ENCODE measurements at regions not wholly inside any gene's neighbourhood (a gene's known extent, or its start where the extent isn't known, plus 50 kb on each side); places are given as distances from the start of the nearest gene placed in this dataset.

DNA sequence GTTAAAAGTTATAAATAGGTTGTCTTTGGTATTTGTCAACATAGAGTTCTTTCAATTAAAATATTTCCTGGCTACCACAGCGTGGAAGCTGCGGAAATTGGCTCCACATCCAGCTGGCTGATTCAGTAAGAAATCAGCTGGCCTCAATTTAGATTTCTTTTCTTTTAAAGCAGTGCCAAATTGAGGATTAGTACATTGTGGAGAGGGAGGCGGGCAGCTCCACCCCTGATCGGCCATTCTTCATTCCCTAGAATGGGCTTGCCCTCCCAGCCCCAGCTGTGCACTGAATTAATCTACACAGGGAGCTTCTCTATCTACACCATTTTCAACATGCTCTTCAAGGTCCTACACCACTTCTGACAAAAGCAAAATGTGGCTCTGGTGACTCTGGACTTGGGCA, 624.8 kb downstream of the DACH1 start:
- TF ChIP-seq, protein P1, sequence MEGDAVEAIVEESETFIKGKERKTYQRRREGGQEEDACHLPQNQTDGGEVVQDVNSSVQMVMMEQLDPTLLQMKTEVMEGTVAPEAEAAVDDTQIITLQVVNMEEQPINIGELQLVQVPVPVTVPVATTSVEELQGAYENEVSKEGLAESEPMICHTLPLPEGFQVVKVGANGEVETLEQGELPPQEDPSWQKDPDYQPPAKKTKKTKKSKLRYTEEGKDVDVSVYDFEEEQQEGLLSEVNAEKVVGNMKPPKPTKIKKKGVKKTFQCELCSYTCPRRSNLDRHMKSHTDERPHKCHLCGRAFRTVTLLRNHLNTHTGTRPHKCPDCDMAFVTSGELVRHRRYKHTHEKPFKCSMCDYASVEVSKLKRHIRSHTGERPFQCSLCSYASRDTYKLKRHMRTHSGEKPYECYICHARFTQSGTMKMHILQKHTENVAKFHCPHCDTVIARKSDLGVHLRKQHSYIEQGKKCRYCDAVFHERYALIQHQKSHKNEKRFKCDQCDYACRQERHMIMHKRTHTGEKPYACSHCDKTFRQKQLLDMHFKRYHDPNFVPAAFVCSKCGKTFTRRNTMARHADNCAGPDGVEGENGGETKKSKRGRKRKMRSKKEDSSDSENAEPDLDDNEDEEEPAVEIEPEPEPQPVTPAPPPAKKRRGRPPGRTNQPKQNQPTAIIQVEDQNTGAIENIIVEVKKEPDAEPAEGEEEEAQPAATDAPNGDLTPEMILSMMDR (IDR thresholded peaks at IDR 0.05; ENCODE audit: control extremely low read depth, extremely low read depth, low read depth, missing control alignments) = no peak
- CTCF ChIA-PET = interaction anchor here (1.1 kb wide), 1 partner anchor 9 kb away, joined by 3 read pairs; no protein-coding TSS in a partner anchor
- DNase-seq (ENCODE audit: extremely low spot score) = no peak
- POLR2A ChIA-PET = no interaction called here

DNA sequence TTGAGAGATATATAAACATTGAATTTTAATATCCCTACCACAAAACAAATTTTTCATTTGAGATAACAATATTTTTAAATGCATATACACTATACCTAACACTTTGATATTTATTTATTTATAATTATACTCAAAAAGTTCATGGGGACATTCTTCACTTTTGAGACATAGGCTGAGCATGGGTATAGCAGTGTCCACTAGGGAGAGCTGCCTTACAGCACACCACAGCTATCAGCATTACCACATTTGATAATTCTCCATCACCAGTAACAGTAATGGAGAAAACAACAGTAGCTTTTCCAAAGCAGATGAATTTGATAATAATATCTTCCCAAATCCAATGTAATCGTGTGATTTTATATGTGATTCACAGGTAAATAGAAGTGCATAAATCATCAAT, 626.1 kb downstream of the DACH1 start:
- CTCF ChIA-PET = interaction anchor here (1.5 kb wide), 1 partner anchor 11 kb away, joined by 4 read pairs; no protein-coding TSS in a partner anchor
- DNase-seq (ENCODE audit: extremely low spot score) = no peak

DNA sequence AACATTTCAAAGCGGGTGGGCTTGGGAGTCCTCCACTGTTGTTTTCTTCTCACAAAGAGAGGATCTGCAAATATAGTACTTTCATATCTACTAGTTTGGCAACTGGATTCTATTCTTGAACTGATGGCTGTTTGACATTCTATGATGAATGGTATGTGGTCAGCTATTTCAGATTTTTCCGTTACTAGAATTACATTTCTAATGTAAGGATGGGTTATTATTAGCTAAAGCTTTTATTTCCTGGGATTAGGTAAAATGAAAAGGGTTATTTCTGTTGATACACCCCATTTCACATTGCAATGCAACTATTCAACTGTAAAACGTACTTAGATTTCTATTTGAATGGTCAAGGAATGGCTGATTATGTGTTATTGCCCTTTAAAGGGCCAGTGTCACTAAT, 629.7 kb downstream of the DACH1 start:
- ChIA-PET CTCF (no interaction called here), POLR2A (no interaction called here)
- TF ChIP-seq, protein P1 (IDR thresholded peaks at IDR 0.05; ENCODE audit: control extremely low read depth, extremely low read depth, low read depth, missing control alignments) = no peak
- DNase-seq (ENCODE audit: extremely low spot score) = no peak

More for the DNA sequence above, 626.1 kb downstream of the DACH1 start:
- TF ChIP-seq, protein P1 (IDR thresholded peaks at IDR 0.05; ENCODE audit: control extremely low read depth, extremely low read depth, low read depth, missing control alignments) = peak; percentile 36
- POLR2A ChIA-PET = no interaction called here

DNA sequence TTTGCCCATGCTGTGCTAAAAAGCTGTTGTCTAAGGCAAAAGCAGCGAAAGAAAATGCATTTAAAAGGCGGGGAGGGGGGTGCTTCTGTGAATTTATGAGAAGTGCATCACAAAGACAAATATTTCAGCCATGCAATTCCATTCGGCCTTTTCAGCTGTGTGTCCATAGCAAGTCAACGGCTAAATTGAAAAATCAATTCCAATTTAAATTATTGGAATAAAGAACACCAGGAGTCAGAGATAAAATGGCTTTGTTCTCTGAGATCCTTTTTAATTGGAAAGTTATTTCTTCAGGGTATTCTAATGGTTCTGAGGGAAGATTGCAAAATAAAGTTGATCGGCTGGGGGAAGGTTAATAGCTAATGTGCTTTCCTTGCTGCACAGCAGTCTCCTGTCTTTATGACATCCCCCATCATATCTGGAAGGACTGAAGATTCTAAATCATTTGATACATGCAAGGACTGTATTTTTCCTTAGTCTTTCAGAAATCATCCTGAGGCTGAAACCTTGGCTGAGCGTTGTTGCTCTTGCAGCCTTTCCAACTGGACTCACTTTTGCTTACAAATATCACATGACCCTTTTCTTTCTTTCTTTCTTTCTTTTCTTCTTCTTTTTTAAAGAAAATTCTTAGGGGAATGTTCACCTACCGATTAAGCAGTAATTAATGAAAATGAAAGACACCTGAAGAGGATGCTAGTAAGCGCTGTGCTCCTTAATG, 647.1 kb downstream of the DACH1 start:
- TF ChIP-seq, protein P1 (IDR thresholded peaks at IDR 0.05; ENCODE audit: control extremely low read depth, extremely low read depth, low read depth, missing control alignments) = no peak
- ChIA-PET CTCF (no interaction called here), POLR2A (no interaction called here)
- DNase-seq (ENCODE audit: extremely low spot score) = no peak

DNA sequence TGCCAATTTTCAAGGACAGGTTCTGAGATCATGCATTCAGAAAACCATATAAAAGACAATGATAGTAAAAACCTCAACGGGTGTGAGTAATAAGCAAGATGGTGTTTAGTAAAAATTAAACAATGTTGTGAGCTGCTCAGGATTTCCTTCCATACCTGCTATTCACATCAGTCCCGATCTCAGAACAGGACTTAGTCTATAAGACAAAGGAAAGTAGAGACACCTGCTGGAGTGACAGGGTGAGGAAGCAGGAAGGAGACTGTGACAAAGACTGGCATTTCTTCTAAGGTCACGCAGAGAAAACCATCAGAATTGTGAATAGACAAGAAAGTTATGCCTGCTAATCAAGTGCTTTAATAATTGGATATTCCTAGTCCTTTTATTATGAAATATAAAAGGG, 648.0 kb downstream of the DACH1 start:
- TF ChIP-seq, protein P1 (IDR thresholded peaks at IDR 0.05; ENCODE audit: control extremely low read depth, extremely low read depth, low read depth, missing control alignments) = peak; percentile 29
- no peak for DNase-seq (ENCODE audit: extremely low spot score)
- CTCF ChIA-PET = no interaction called here
- POLR2A ChIA-PET = no interaction called here

DNA sequence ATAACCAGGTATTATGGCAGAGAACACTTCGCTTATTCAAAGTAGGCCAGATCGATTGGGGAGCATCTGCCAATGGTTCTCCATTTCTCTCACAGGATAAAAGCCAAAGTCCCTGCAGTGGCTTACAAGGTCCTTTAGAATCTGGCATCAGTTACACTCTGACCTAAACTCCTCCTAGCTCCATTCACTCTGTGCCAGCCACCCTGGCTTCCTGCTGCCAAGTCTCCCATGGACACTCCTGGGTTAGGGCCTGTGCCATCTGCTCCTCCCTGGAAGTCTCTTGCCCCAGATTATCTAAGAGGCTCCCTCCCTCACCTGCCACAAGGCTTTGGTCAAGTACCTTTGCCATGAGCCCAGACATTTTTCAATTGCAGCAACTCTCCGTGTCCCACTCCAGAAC, 649.2 kb downstream of the DACH1 start:
- TF ChIP-seq, protein P1 (IDR thresholded peaks at IDR 0.05; ENCODE audit: control extremely low read depth, extremely low read depth, low read depth, missing control alignments) = no peak
- ChIA-PET CTCF (no interaction called here), POLR2A (no interaction called here)
- no peak for DNase-seq (ENCODE audit: extremely low spot score)

Measured in GM10248 (cell line).